ENCODE measurements at regions not wholly inside any gene's neighbourhood (a gene's known extent, or its start where the extent isn't known, plus 50 kb on each side); places are given as distances from the start of the nearest gene placed in this dataset.
"Not testable (repeated sequence)": the region's sequence is repeated elsewhere in the genome, so short reads cannot be mapped to it uniquely, and the experiment has no call there.

GRCh38 chr21:36602735-36603134 lies 96.2 kb upstream of the SIM2 start:
- FAIRE-seq = no peak

- FAIRE-seq = no peak
Measured at GRCh38 chr21:36603221-36603620, 95.7 kb upstream of the SIM2 start.

GRCh38 chr21:36605426-36605825 lies 93.5 kb upstream of the SIM2 start:
- no peak for FAIRE-seq

- FAIRE-seq = no peak
Measured at GRCh38 chr21:36606287-36606982, 92.5 kb upstream of the SIM2 start.

GRCh38 chr21:36606983-36607325 lies 92.0 kb upstream of the SIM2 start:
- FAIRE-seq = no peak

GRCh38 chr21:36608041-36608896 lies 90.6 kb upstream of the SIM2 start:
- no peak for FAIRE-seq

- no peak for FAIRE-seq
Measured at GRCh38 chr21:36608897-36609225, 90.1 kb upstream of the SIM2 start.

- no peak for FAIRE-seq
Measured at GRCh38 chr21:36609654-36610053, 89.3 kb upstream of the SIM2 start.

- FAIRE-seq = no peak
Measured at GRCh38 chr21:36610201-36610600, 88.7 kb upstream of the SIM2 start.

GRCh38 chr21:36610935-36611334 lies 88.0 kb upstream of the SIM2 start:
- no peak for FAIRE-seq

- no peak for FAIRE-seq
Measured at GRCh38 chr21:36611379-36611778, 87.5 kb upstream of the SIM2 start.

GRCh38 chr21:36613059-36613458 lies 85.9 kb upstream of the SIM2 start:
- no peak for FAIRE-seq

- FAIRE-seq = no peak
Measured at GRCh38 chr21:36613554-36613953, 85.4 kb upstream of the SIM2 start.

- no peak for FAIRE-seq
Measured at GRCh38 chr21:36615274-36615964, 83.5 kb upstream of the SIM2 start.

GRCh38 chr21:36616773-36617172 lies 82.1 kb upstream of the SIM2 start:
- FAIRE-seq = not testable (repeated sequence)

- FAIRE-seq = not testable (repeated sequence)
Measured at GRCh38 chr21:36621794-36622193, 77.1 kb upstream of the SIM2 start.

GRCh38 chr21:36624105-36624504 lies 74.8 kb upstream of the SIM2 start:
- FAIRE-seq = no peak

- no peak for FAIRE-seq
Measured at GRCh38 chr21:36626791-36627190, 72.1 kb upstream of the SIM2 start.

- no peak for FAIRE-seq
Measured at GRCh38 chr21:36627242-36627641, 71.7 kb upstream of the SIM2 start.

GRCh38 chr21:36628106-36628505 lies 70.8 kb upstream of the SIM2 start:
- FAIRE-seq = no peak

GRCh38 chr21:36628761-36629460 lies 70.0 kb upstream of the SIM2 start:
- FAIRE-seq = no peak

- FAIRE-seq = no peak
Measured at GRCh38 chr21:36630485-36631206, 68.3 kb upstream of the SIM2 start.

GRCh38 chr21:36636016-36636415 lies 62.9 kb upstream of the SIM2 start:
- no peak for FAIRE-seq
